Upper lobe of right lung (tissue), 1 donor: ENCODE measurements at regions not wholly inside any gene's neighbourhood (a gene's known extent, or its start where the extent isn't known, plus 50 kb on each side); places are given as distances from the start of the nearest gene placed in this dataset.

Experiments
- ATAC-seq: fragments of 200-7000 bp; cut with Tn5 transposase; one replicate; pipeline ENCODE4 v1.9.1; 2020; ENCODE audit warnings: mild to moderate bottlenecking, moderate library complexity
- DNase-seq: peaks from one replicate; pipeline ENCODE4 v3.0.0-alpha.2; 2020
- H3K27ac ChIP-seq: fragments of 200-600 bp; one replicate; pipeline ENCODE4 v1.8.0; 2022
- H3K27me3 ChIP-seq: fragments of 200-600 bp; one replicate; pipeline ENCODE4 v1.8.0; 2022; ENCODE audit warnings: mild to moderate bottlenecking
- H3K36me3 ChIP-seq: fragments of 200-600 bp; one replicate; pipeline ENCODE4 v1.8.0; 2022
- H3K4me1 ChIP-seq: fragments of 200-600 bp; one replicate; pipeline ENCODE4 v1.8.0; 2022
- H3K4me3 ChIP-seq: fragments of 200-600 bp; one replicate; pipeline ENCODE4 v1.8.0; 2022; ENCODE audit warnings: mild to moderate bottlenecking
- H3K9me3 ChIP-seq: fragments of 200-600 bp; one replicate; pipeline ENCODE4 v1.8.0; 2022
- CTCF ChIP-seq: fragments of 200-600 bp; IDR thresholded peaks from one replicate; pipeline ENCODE4 v1.8.0; 2022; ENCODE audit warnings: antibody characterized with exemption
- intact Hi-C: fragments of 100-400 bp; cut with DNase I; formaldehyde crosslinking; loops from one replicate; pipeline ENCODE4 v1.11.0; 2022
- donor health status: DM: no; HTN: yes; CAD: no; lungs with severe emphysema.

GRCh38 chrX:137423241-137423640 is 142.7 kb upstream of the ZIC3 start:
- H3K27me3 ChIP-seq, result peaks cover 41% of the 10 kb centered on the region
- no peak for ATAC-seq
- no peak for TF ChIP-seq CTCF
- no peaks in the 10 kb centered on the region for H3K9me3 ChIP-seq
- H3K36me3 ChIP-seq, result no peaks in the 10 kb centered on the region
- intact Hi-C loops, result no loop called here
- DNase-seq, result no peak
- H3K4me1 ChIP-seq, result peaks cover 5% of the 10 kb centered on the region
- H3K4me3 ChIP-seq, result no peak overlapping the region
- H3K27ac ChIP-seq, result no peak overlapping the region

GRCh38 chrX:137418086-137418485 is 147.8 kb upstream of the ZIC3 start:
- ATAC-seq (no peak), DNase-seq (no peak)
- H3K36me3 ChIP-seq, result no peaks in the 10 kb centered on the region
- no peaks in the 10 kb centered on the region for H3K9me3 ChIP-seq
- no peak for TF ChIP-seq CTCF
- no peak overlapping the region for H3K27ac ChIP-seq
- H3K27me3 ChIP-seq, result peaks cover 1% of the 10 kb centered on the region
- no peaks in the 10 kb centered on the region for H3K4me1 ChIP-seq
- H3K4me3 ChIP-seq, result no peak overlapping the region
- intact Hi-C loops, result no loop called here

GRCh38 chrX:137413190-137413589 is 152.7 kb upstream of the ZIC3 start:
- Histone ChIP-seq H3K4me3 (no peak overlapping the region), H3K4me1 (no peaks in the 10 kb centered on the region), H3K27ac (no peak overlapping the region), H3K36me3 (no peaks in the 10 kb centered on the region), H3K9me3 (no peaks in the 10 kb centered on the region), H3K27me3 (no peaks in the 10 kb centered on the region)
- TF ChIP-seq CTCF, result no peak
- ATAC-seq (no peak), DNase-seq (no peak)
- intact Hi-C loops, result no loop called here

GRCh38 chrX:137405449-137406140 is 160.3 kb upstream of the ZIC3 start:
- H3K27ac ChIP-seq, result no peak overlapping the region
- ATAC-seq (no peak), DNase-seq (no peak)
- no peaks in the 10 kb centered on the region for H3K36me3 ChIP-seq
- no peaks in the 10 kb centered on the region for H3K9me3 ChIP-seq
- intact Hi-C loops, result no loop called here
- no peak overlapping the region for H3K4me3 ChIP-seq
- no peaks in the 10 kb centered on the region for H3K4me1 ChIP-seq
- no peak for TF ChIP-seq CTCF
- no peaks in the 10 kb centered on the region for H3K27me3 ChIP-seq

GRCh38 chrX:137401092-137401491 is 164.8 kb upstream of the ZIC3 start:
- no peaks in the 10 kb centered on the region for H3K36me3 ChIP-seq
- intact Hi-C loops, result no loop called here
- H3K9me3 ChIP-seq, result no peaks in the 10 kb centered on the region
- no peak for TF ChIP-seq CTCF
- no peak for DNase-seq
- no peak overlapping the region for H3K4me3 ChIP-seq
- no peak overlapping the region for H3K27ac ChIP-seq
- no peaks in the 10 kb centered on the region for H3K27me3 ChIP-seq
- no peaks in the 10 kb centered on the region for H3K4me1 ChIP-seq
- no peak for ATAC-seq

GRCh38 chrX:137387646-137388045 is 178.3 kb upstream of the ZIC3 start:
- no peaks in the 10 kb centered on the region for H3K4me1 ChIP-seq
- DNase-seq (no peak), ATAC-seq (no peak)
- no peak overlapping the region for H3K4me3 ChIP-seq
- H3K36me3 ChIP-seq, result no peaks in the 10 kb centered on the region
- TF ChIP-seq CTCF, result no peak
- H3K9me3 ChIP-seq, result no peaks in the 10 kb centered on the region
- H3K27me3 ChIP-seq, result no peaks in the 10 kb centered on the region
- intact Hi-C loops, result no loop called here
- no peak overlapping the region for H3K27ac ChIP-seq
